GM23338 (cell line): ENCODE measurements at regions not wholly inside any gene's neighbourhood (a gene's known extent, or its start where the extent isn't known, plus 50 kb on each side); places are given as distances from the start of the nearest gene placed in this dataset.

Experiments used
- ATAC-seq: fragments of 200-7000 bp; cut with Tn5 transposase; 3 replicates; pipeline ENCODE4 v1.9.1; 2020
- DNase-seq: peaks from one replicate; pipeline ENCODE4 v3.0.0-alpha.2; 2015; ENCODE audit warnings: low spot score
- H2AFZ ChIP-seq: fragments of 200-600 bp; sonication (generic); 2 replicates; pipeline ENCODE4 v1.8.0; 2016; ENCODE audit warnings: antibody characterized with exemption, mild to moderate bottlenecking, moderate library complexity
- H3F3A ChIP-seq: fragments of 200-600 bp; sonication (generic); replicated peaks from 2 replicates; pipeline ENCODE4 v1.8.0; 2017; ENCODE audit warnings: antibody characterized with exemption, mixed run types, low read depth
- H3K27ac ChIP-seq: fragments of 200-600 bp; sonication (generic); 2 replicates; pipeline ENCODE4 v1.6.1; 2016; ENCODE audit warnings: low read depth
- H3K27me3 ChIP-seq: fragments of 200-600 bp; sonication (generic); 2 replicates; pipeline ENCODE4 v1.8.0; 2016; ENCODE audit warnings: mild to moderate bottlenecking, mixed run types, moderate library complexity; ENCODE audit not compliant: insufficient read depth
- H3K36me3 ChIP-seq: fragments of 200-600 bp; sonication (generic); 2 replicates; pipeline ENCODE4 v1.8.0; 2016; ENCODE audit warnings: mild to moderate bottlenecking; ENCODE audit not compliant: insufficient read depth
- H3K4me1 ChIP-seq: fragments of 200-600 bp; sonication (generic); 2 replicates; pipeline ENCODE4 v1.8.0; 2016; ENCODE audit warnings: mild to moderate bottlenecking, moderate library complexity; ENCODE audit not compliant: insufficient read depth
- H3K4me2 ChIP-seq: fragments of 200-600 bp; sonication (generic); 2 replicates; pipeline ENCODE4 v1.7.1; 2017; ENCODE audit warnings: mixed run types
- H3K4me3 ChIP-seq: fragments of 200-600 bp; sonication (generic); 2 replicates; pipeline ENCODE4 v1.6.1; 2016; ENCODE audit warnings: mixed run types
- H3K79me2 ChIP-seq: fragments of 200-600 bp; sonication (generic); replicated peaks from 2 replicates; pipeline ENCODE4 v1.8.0; 2017; ENCODE audit warnings: mild to moderate bottlenecking; ENCODE audit not compliant: insufficient read depth
- H3K9me2 ChIP-seq: fragments of 200-600 bp; sonication (generic); 2 replicates; pipeline ENCODE4 v1.8.0; 2017; ENCODE audit not compliant: insufficient read depth
- H4K20me1 ChIP-seq: fragments of 200-600 bp; sonication (generic); replicated peaks from 2 replicates; pipeline ENCODE4 v1.8.0; 2017; ENCODE audit warnings: mild to moderate bottlenecking; ENCODE audit not compliant: insufficient read depth
- H3K27ac Mint-ChIP-seq: 2 replicates; pipeline ENCODE4 v1.8.0; 2020; ENCODE audit warnings: inconsistent platforms, mild to moderate bottlenecking, moderate library complexity, mixed read lengths
- H3K27me3 Mint-ChIP-seq: 3 replicates; pipeline ENCODE4 v1.8.0; 2022; ENCODE audit warnings: low read depth, mild to moderate bottlenecking, moderate library complexity, mixed read lengths, inconsistent platforms; ENCODE audit not compliant: insufficient read depth, poor library complexity
- H3K36me3 Mint-ChIP-seq: 3 replicates; pipeline ENCODE4 v1.8.0; 2021; ENCODE audit warnings: low read depth, mild to moderate bottlenecking, inconsistent platforms, moderate library complexity, mixed read lengths
- H3K4me1 Mint-ChIP-seq: 3 replicates; pipeline ENCODE4 v1.8.0; 2020; ENCODE audit warnings: mild to moderate bottlenecking, inconsistent platforms, mixed read lengths
- H3K4me3 Mint-ChIP-seq: 3 replicates; pipeline ENCODE4 v1.8.0; 2021; ENCODE audit warnings: moderate library complexity, mild to moderate bottlenecking, inconsistent platforms, mixed read lengths
- H3K9me3 Mint-ChIP-seq: 3 replicates; pipeline ENCODE4 v1.8.0; 2020; ENCODE audit warnings: moderate library complexity, mild to moderate bottlenecking, inconsistent platforms, mixed read lengths
- CREB1 ChIP-seq: fragments of 250-450 bp; sonication (Bioruptor Pico); IDR thresholded peaks from 2 replicates; pipeline ENCODE4 v1.5.0; 2020; ENCODE audit warnings: low read depth, mild to moderate bottlenecking, moderate library complexity
- CTCF ChIP-seq, 2 experiments: fragments of 200-600 bp in 1 of 2; sonication (generic) in 1 of 2; conservative IDR thresholded peaks; 2 replicates each; pipeline versions ENCODE4 v1.5.1 to v1.6.1; 2016 to 2017; ENCODE audit warnings: antibody characterized with exemption in 2 of 2, low read depth in 2 of 2, mild to moderate bottlenecking in 2 of 2, moderate library complexity in 1 of 2
- ETS1 ChIP-seq: IDR thresholded peaks from 2 replicates; pipeline ENCODE4 v1.6.1; 2016; ENCODE audit warnings: antibody characterized with exemption
- EZH2 ChIP-seq: fragments of 200-600 bp; sonication (generic); IDR thresholded peaks from one replicate; pipeline ENCODE4 v1.8.0; 2017; ENCODE audit warnings: antibody characterized with exemption, mild to moderate bottlenecking, low read depth; ENCODE audit not compliant: unreplicated experiment
- EZH2phosphoT487 ChIP-seq: fragments of 200-600 bp; sonication (generic); IDR thresholded peaks from one replicate; pipeline ENCODE4 v1.8.1; 2018; ENCODE audit warnings: antibody characterized with exemption; ENCODE audit not compliant: unreplicated experiment
- JUNB ChIP-seq: IDR thresholded peaks from one replicate; pipeline ENCODE4 v1.6.1; 2016; ENCODE audit warnings: antibody characterized with exemption; ENCODE audit not compliant: unreplicated experiment
- NANOG ChIP-seq: IDR thresholded peaks from 2 replicates; pipeline ENCODE4 v1.6.1; 2016; ENCODE audit warnings: antibody characterized with exemption, borderline replicate concordance
- POLR2AphosphoS5 ChIP-seq: IDR thresholded peaks from 2 replicates; pipeline ENCODE4 v1.6.1; 2016; ENCODE audit warnings: antibody characterized with exemption, low read depth
- REST ChIP-seq: IDR thresholded peaks from one replicate; pipeline ENCODE4 v1.6.1; 2018; ENCODE audit warnings: antibody characterized with exemption; ENCODE audit not compliant: unreplicated experiment
- STAT1 ChIP-seq: IDR thresholded peaks from one replicate; pipeline ENCODE4 v1.6.1; 2016; ENCODE audit warnings: antibody characterized with exemption; ENCODE audit not compliant: unreplicated experiment
- ZNF114 ChIP-seq: fragments of 250-450 bp; sonication (Bioruptor Pico); IDR thresholded peaks from 2 replicates; pipeline ENCODE4 v1.5.0; 2020; ENCODE audit warnings: mild to moderate bottlenecking, moderate library complexity
- ZNF331 ChIP-seq: fragments of 250-450 bp; sonication (Bioruptor Pico); IDR thresholded peaks from 2 replicates; pipeline ENCODE4 v1.5.0; 2020; ENCODE audit warnings: low read depth, mild to moderate bottlenecking, moderate library complexity
- ZNF462 ChIP-seq: fragments of 250-450 bp; sonication (Bioruptor Pico); IDR thresholded peaks from 2 replicates; pipeline ENCODE4 v1.5.0; 2020; ENCODE audit warnings: mild to moderate bottlenecking, moderate library complexity

GRCh38 chr4:79047316-79047715 lies 108.1 kb upstream of the PAQR3 start:
- Histone ChIP-seq H3K4me1 (no peaks in the 10 kb centered on the region), H3K79me2 (no peaks in the 10 kb centered on the region), H3K27me3 (no peaks in the 10 kb centered on the region), H3K4me3 (no peak overlapping the region), H3K4me2 (no peak overlapping the region), H2AFZ (no peak overlapping the region), H3K9me2 (no peaks in the 10 kb centered on the region), H3F3A (no peaks in the 10 kb centered on the region), H4K20me1 (no peaks in the 10 kb centered on the region), H3K27ac (no peak overlapping the region), H3K36me3 (no peaks in the 10 kb centered on the region)
- Mint-ChIP-seq H3K4me1 (no peaks in the 10 kb centered on the region), H3K9me3 (no peaks in the 10 kb centered on the region), H3K4me3 (no peak overlapping the region), H3K27me3 (peaks cover 3% of the 10 kb centered on the region), H3K27ac (no peak overlapping the region), H3K36me3 (no peaks in the 10 kb centered on the region)
- no peak for DNase-seq
- TF ChIP-seq ZNF462 (CRISPR knock-in tag), result no peak
- no peak for TF ChIP-seq NANOG
- TF ChIP-seq REST, result no peak
- no peak for TF ChIP-seq JUNB
- no peak for TF ChIP-seq CTCF (conservative IDR thresholded peaks at IDR 0.05; ENCODE audit: low read depth in 2 of 2)
- no peak for TF ChIP-seq EZH2
- TF ChIP-seq EZH2phosphoT487, result no peak
- no peak for TF ChIP-seq ZNF331 (CRISPR knock-in tag)
- no peak for TF ChIP-seq ETS1
- TF ChIP-seq POLR2AphosphoS5, result no peak
- TF ChIP-seq CREB1 (CRISPR knock-in tag), result no peak
- no peak for TF ChIP-seq STAT1
- no peak for TF ChIP-seq ZNF114 (CRISPR knock-in tag)
- no peak for ATAC-seq
